B cell (primary cell): ENCODE measurements at regions not wholly inside any gene's neighbourhood (a gene's known extent, or its start where the extent isn't known, plus 50 kb on each side); places are given as distances from the start of the nearest gene placed in this dataset.

Experiments used
- EZH2 ChIP-seq: IDR thresholded peaks from 2 replicates; pipeline ENCODE4 v1.6.1; 2012; ENCODE audit warnings: borderline replicate concordance, low read depth, mild to moderate bottlenecking, moderate library complexity, low read length; ENCODE audit not compliant: insufficient read depth, poor library complexity, severe bottlenecking
- TF ChIP-seq, protein P1 (sequence below): fragments of 200-600 bp; IDR thresholded peaks from one replicate; pipeline ENCODE4 v1.8.0; 2022; ENCODE audit warnings: antibody characterized with exemption, mild to moderate bottlenecking

DNA sequence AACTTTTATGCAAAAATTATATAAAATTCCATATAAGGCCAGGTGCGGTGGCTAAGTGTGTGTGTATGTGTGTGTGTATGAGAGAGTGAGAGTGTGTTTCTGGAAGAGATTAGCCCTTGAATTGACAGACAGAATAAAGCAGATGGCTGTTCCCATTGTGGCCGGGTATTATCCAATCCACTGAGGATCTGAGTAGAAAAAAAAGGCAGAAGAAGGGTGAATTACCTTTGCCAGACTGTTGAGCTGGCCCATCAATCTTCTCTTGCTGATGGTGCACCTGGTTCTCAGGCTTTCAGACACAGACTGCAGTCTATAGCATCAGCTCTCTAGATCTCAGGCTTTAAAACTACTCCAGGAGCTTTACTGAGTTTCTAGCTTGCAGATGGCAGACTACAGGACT, 92.2 kb upstream of the SLIT2 start:
- no peak for TF ChIP-seq EZH2
- TF ChIP-seq, protein P1, sequence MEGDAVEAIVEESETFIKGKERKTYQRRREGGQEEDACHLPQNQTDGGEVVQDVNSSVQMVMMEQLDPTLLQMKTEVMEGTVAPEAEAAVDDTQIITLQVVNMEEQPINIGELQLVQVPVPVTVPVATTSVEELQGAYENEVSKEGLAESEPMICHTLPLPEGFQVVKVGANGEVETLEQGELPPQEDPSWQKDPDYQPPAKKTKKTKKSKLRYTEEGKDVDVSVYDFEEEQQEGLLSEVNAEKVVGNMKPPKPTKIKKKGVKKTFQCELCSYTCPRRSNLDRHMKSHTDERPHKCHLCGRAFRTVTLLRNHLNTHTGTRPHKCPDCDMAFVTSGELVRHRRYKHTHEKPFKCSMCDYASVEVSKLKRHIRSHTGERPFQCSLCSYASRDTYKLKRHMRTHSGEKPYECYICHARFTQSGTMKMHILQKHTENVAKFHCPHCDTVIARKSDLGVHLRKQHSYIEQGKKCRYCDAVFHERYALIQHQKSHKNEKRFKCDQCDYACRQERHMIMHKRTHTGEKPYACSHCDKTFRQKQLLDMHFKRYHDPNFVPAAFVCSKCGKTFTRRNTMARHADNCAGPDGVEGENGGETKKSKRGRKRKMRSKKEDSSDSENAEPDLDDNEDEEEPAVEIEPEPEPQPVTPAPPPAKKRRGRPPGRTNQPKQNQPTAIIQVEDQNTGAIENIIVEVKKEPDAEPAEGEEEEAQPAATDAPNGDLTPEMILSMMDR = no peak
